Motor neuron (in vitro differentiated cells): ENCODE measurements at regions not wholly inside any gene's neighbourhood (a gene's known extent, or its start where the extent isn't known, plus 50 kb on each side); places are given as distances from the start of the nearest gene placed in this dataset.

Experiments used
- ATAC-seq, 8 experiments: fragments of 200-7000 bp; cut with Tn5 transposase; replicated peaks in 6 of 8; 2 replicates each; pipeline ENCODE4 v1.8.0; 2021; ENCODE audit warnings: mild to moderate bottlenecking in 8 of 8, moderate library complexity in 8 of 8
- H3K27ac ChIP-seq, 2 donors: fragments of 250-450 bp; sonication (Bioruptor Pico); 2 replicates each; pipeline ENCODE4 v1.9.0; 2021; ENCODE audit warnings: antibody characterized with exemption in 2 of 2, mild to moderate bottlenecking in 2 of 2, moderate library complexity in 1 of 2
- H3K4me1 ChIP-seq, 2 donors: fragments of 250-450 bp; sonication (Bioruptor Pico); replicated peaks in 1 of 2; 2 replicates each; pipeline ENCODE4 v1.6.1; 2021; ENCODE audit warnings: antibody characterized with exemption in 2 of 2, mild to moderate bottlenecking in 2 of 2, moderate library complexity in 1 of 2
- H3K4me3 ChIP-seq, 5 donors: fragments of 250-450 bp; sonication (Bioruptor Pico); 2 replicates each; pipeline ENCODE4 v1.9.0; 2021; ENCODE audit warnings: antibody characterized with exemption in 5 of 5, mild to moderate bottlenecking in 5 of 5, moderate library complexity in 4 of 5
- WGBS, 10 experiments: fragments of 450-650 bp; shearing (Covaris generic); methylation state at CpG; one replicate each; pipeline ENCODE4 v1.0.0; 2022; 5-methylcytosine and 5-hydroxymethylcytosine counted together
- in situ Hi-C, 9 experiments: fragments of 400-800 bp; cut with MboI; loops; one replicate each; pipeline ENCODE4 v1.15.0; 2021; ENCODE audit warnings: low sequenced_read_pairs in 9 of 9, low pct_unique_long_range_greater_than_20kb in 2 of 9; ENCODE audit not compliant: unreplicated experiment in 9 of 9

DNA sequence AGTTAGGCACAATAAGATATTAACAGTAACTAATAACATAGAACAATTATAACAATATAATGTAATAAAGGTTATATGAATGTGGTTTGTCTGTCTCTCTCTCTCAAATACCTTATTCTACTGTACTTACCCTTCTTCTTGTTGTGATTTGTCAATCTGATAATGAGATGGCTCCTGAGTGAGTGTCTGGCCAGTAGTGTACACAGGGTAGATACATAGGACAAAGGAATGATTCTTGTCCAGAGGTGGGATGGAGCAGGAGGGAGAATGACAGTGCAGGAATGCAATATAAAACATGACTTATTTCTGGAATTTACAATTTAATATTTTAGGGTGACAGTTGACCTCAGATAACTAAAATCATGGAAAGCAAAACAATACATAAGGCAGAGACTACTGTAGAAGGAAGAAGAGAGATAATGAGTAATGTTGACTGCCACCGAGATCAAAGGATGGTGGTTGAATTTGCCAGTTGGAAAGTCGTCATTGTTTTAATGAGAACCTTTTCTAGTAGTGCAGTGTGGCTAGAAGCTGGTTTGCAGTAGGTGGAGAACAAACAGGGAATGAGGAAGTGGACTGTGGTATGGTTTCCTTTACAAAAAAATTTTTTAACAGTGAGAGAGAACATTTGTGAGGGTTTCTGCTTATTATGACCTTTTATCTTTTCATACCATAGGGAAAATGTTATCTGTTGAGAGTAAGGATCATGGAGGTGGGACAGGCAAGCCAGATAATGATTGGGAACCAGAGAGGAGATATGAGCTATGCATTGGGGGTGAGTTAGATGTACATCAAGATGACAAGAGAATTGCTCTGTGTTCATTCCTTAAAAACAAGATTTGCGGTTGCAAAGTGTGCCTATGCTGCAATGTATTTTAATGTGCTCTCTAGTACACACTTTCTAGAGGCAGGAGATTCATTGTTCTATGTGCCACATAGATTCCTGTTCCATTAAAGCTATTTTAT is 458.3 kb downstream of the BTG1 start:
- Histone ChIP-seq H3K4me1 (no peaks in the 10 kb centered on the region), H3K4me3 (no peak overlapping the region), H3K27ac (no peak overlapping the region)
- WGBS, 10 experiments, result 0 to 100% (median 78%) methylated on average over 1 to 3 of the region's 3 CpGs; no CpG with 5 or more reads in 3 of the 10 experiments
- in situ Hi-C loops, result no loop called here
- ATAC-seq, result no peak

DNA sequence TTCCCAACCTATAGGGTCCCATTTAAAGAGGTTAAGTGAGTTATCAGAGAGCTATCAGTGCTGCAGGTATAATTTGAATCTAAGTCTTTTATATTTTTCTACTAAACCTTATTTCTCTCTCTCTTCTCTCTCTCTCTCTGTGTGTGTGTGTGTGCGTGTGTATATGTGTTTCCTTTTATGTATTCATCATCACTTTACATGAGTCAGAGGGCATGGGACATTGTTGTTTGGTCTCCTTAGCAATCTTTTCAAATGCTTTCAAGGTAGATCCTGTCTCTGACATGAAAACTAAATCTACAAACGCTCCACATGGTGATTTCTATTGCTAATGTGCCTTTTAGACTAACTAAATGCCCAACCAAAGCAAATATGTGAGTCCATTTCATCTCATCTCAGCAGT is 459.7 kb downstream of the BTG1 start:
- WGBS, 10 experiments, result 17 to 93% (median 50%) methylated on average over 1 to 2 of the region's 2 CpGs; no CpG with 5 or more reads in 1 of the 10 experiments
- in situ Hi-C loops, result no loop called here

DNA sequence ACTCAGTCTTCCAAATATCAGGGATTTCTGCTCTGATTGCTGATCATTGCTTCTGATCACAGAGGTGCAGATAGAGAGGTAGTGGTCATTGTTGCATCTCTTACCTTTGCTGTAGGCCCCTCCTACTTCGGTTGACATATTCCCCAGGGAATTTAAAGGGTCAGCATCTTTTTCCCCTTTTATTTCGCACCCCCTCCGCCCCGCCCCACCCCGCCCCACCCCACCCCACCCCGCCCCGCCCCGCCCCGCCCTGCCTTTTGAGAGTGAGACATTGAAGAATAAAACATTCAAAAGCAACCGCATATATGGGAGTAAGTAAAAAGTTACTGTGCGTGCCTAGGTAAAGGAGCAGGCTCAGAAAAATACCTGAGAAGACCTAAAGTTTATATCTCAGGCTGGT is 463.9 kb downstream of the BTG1 start:
- WGBS, 10 experiments, result 70 to 100% (median 98%) methylated on average over 1 to 8 of the region's 11 CpGs; no CpG with 5 or more reads in 2 of the 10 experiments
- Histone ChIP-seq H3K4me1 (no peaks in the 10 kb centered on the region), H3K4me3 (no peak overlapping the region), H3K27ac (no peak overlapping the region)
- ATAC-seq, result no peak
- in situ Hi-C loops, result no loop called here

More for the DNA sequence above, 459.7 kb downstream of the BTG1 start:
- Histone ChIP-seq H3K27ac (no peak overlapping the region), H3K4me1 (no peaks in the 10 kb centered on the region), H3K4me3 (no peak overlapping the region)
- peak in 4 of 8 experiments; percentile 44 to 80 (median 62) for ATAC-seq

DNA sequence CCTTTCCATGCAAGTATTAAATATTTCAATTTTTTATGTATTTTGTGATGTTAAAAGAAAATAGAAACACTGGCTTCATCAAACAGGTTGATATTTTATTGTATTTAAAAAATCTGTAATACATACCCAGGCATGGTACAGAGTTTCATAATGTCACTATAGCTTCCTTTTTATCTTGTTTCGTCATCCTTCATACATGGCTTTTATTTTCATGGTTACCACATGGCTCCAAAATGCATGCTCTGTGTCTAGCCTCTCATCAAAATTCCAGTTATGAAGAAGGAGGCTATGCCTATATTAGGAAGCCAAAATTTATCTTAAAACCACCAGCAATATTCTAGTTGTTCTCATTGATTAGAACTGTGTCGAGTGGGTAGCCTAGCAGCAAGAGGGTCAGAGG is 464.8 kb downstream of the BTG1 start:
- Histone ChIP-seq H3K27ac (no peak overlapping the region), H3K4me1 (no peaks in the 10 kb centered on the region), H3K4me3 (no peak overlapping the region)
- 70 to 100% (median 94%) methylated on average over 1 to 2 of the region's 2 CpGs; no CpG with 5 or more reads in 1 of the 10 experiments for WGBS, 10 experiments
- no peak for ATAC-seq
- in situ Hi-C loops, result no loop called here

DNA sequence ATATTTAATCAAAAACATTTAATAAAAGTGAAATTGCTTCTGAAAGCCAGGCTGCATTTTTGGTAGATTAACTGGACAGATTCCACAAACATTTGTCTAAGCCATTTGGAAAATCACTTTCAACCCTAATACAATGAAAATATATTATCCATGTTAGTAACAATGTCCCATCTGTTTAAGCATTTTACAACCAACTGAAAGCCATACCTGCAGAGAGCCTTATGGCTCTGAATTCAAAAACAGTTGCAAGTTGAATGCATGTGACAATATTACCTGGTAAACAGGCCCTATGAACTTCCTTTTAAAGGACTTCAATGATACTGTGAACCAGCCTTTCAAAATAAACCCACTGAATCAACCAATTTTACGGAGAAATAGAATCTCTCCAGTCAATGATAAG is 468.1 kb downstream of the BTG1 start:
- WGBS, 10 experiments, result 67 to 100% (median 100%) methylated on average over 1 of the region's 1 CpG; no CpG with 5 or more reads in 1 of the 10 experiments
- Histone ChIP-seq H3K4me1 (no peaks in the 10 kb centered on the region), H3K27ac (no peak overlapping the region), H3K4me3 (no peak overlapping the region)
- in situ Hi-C loops, result no loop called here
- no peak for ATAC-seq

DNA sequence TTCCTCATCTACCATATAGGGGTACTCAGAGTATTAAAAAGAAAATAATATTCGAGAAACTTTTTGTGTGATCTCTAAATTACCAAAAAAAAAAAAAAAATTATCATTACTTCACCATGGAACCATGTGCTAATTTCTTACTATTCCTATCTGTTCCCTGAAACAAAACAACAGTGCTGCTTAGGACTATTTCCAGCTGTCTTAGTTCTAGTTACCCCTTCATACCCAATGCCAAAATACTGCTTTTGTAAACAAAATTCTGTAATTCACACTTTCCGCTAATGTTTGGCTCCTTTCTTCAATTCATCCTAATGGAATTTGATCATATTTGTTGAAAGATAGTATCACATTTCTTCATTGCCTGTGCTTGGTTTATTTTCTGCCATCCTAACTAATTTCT is 470.2 kb downstream of the BTG1 start:
- ATAC-seq, result no peak
- no peak overlapping the region for H3K4me3 ChIP-seq
- WGBS, 10 experiments, result 32 to 100% (median 83%) methylated on average over 1 to 2 of the region's 2 CpGs; no CpG with 5 or more reads in 1 of the 10 experiments
- no peak overlapping the region for H3K27ac ChIP-seq
- in situ Hi-C loops, result no loop called here
- peaks cover 0 to 5% of the 10 kb centered on the region in 2 donors for H3K4me1 ChIP-seq

DNA sequence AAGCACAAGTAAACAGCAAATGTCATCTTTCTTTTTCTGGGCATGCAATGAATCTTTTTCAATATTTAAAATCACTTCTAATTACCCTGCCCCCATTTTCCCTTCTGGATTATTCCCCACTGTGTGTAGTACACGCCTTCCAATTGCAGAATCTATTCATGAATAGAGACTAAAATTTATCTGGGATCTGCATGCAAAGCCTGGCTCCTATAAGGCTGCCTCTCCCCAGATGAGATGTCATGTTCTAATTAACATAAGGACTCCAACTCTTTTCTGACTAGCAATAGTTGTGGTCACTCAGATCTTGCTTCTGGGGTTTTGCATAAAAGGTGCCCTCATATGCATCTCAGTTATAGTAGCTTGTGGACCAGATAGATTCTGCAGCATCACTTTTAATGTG is 473.5 kb downstream of the BTG1 start:
- peaks cover 0 to 11% of the 10 kb centered on the region in 2 donors for H3K4me1 ChIP-seq
- WGBS, 10 experiments, result 0 to 90% (median 33%) methylated on average over 1 of the region's 1 CpG; no CpG with 5 or more reads in 4 of the 10 experiments
- H3K4me3 ChIP-seq, result no peak overlapping the region
- H3K27ac ChIP-seq, result no peak overlapping the region
- peak in 3 of 8 experiments; percentile 71 to 99 (median 97) for ATAC-seq
- in situ Hi-C loops, result no loop called here

DNA sequence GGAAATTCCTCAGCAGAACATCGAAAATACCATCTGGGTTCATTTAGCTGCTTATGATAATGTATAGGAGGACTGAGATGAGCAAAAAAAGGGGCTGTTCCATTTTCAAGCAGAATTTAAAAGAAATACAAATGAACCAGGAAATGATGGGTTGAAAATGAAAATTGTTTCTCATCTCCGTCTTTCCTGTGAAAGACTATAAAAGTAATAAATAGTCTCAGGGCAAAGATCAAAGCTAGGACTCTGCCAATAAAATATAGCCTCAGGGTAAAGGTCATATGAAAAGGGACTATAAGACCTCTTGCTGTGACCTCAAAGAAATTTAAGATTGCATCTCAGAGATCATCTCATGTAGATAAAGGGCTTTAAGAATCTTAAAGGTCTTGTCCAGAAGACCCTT is 478.0 kb downstream of the BTG1 start:
- Histone ChIP-seq H3K4me3 (no peak overlapping the region), H3K4me1 (peaks cover 18 to 37% of the 10 kb centered on the region in 2 donors), H3K27ac (no peak overlapping the region)
- in situ Hi-C loops, result no loop called here
- ATAC-seq, result no peak
- 0 to 78% (median 33%) methylated on average over 1 to 2 of the region's 2 CpGs; no CpG with 5 or more reads in 1 of the 10 experiments for whole genome bisulfite sequencing, 10 experiments

DNA sequence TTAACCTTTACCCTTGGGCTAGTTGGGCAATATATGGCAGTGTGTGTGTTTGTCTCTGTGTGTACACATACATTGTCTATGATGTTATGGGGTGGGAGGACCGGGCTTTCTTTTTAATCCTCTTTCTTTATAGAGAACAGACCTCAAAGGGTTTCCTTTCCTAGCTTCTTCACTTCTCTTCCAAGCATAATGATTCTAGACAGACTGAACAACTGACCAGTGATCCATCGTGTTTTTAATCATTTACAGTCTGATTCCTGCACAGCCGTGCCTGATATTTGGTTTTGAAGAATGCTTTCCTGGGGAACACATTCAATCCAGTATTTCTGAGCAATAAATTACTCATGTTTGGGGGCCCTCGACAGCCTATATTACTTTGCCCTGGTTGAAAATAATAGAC is 481.1 kb upstream of the DCN start:
- 17 to 66% (median 36%) methylated on average over 1 to 4 of the region's 4 CpGs; no CpG with 5 or more reads in 1 of the 10 experiments for WGBS, 10 experiments
- no peak overlapping the region for H3K4me3 ChIP-seq
- in situ Hi-C loops, result no loop called here

DNA sequence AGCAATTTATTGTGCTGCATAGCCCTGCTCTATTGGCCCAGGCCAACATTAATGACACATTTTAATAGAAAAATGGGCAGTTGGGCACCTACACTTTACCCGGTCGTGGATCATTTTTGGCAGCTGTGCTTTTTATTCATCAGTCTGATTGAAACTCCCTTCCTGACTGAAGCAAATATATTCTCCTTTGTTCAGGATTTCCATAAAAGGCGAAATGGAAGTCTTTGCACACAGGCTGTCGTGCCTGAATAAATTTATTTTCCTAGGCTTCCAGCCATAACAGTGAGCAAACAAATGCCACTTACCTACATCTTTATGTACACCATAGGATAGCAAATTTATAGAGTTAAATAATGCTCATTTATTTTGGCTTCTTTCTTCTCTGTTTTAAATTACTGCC is 480.7 kb upstream of the DCN start:
- peak overlapping the region; percentile 82 to 87 for H3K27ac ChIP-seq
- peak in 5 of 8 experiments; percentile 81 to 91 (median 88) for ATAC-seq
- in situ Hi-C loops, result no loop called here
- peaks cover 24 to 41% of the 10 kb centered on the region in 2 donors for H3K4me1 ChIP-seq
- 25 to 74% (median 54%) methylated on average over 2 to 4 of the region's 4 CpGs; no CpG with 5 or more reads in 1 of the 10 experiments for WGBS, 10 experiments
- no peak overlapping the region for H3K4me3 ChIP-seq

More for the DNA sequence above, 481.1 kb upstream of the DCN start:
- peak overlapping the region; percentile 82 to 87 for H3K27ac ChIP-seq
- ATAC-seq, result peak in 5 of 8 experiments; percentile 66 to 73 (median 68)
- H3K4me1 ChIP-seq, result peaks cover 24 to 41% of the 10 kb centered on the region in 2 donors

DNA sequence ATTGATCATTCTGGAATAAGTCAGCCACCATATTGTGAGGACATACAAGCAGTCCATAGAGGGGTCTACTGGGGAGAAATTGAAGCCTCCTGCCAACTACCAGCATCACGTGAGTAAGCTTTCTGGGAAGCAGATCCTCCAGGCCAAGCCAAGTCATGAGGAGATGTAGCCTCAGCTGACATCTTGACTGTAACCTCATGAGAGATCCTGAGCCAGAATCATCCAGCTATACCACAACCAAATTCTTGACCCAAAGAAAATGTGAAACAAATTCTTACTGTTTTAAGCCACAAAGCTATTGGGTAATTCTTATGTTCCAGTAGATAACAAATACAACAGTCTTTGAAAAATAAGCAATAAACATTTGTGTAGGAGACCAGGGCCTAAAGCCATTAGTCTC is 479.4 kb upstream of the DCN start:
- 17 to 100% (median 85%) methylated on average over 1 of the region's 1 CpG; no CpG with 5 or more reads in 4 of the 10 experiments for WGBS, 10 experiments

DNA sequence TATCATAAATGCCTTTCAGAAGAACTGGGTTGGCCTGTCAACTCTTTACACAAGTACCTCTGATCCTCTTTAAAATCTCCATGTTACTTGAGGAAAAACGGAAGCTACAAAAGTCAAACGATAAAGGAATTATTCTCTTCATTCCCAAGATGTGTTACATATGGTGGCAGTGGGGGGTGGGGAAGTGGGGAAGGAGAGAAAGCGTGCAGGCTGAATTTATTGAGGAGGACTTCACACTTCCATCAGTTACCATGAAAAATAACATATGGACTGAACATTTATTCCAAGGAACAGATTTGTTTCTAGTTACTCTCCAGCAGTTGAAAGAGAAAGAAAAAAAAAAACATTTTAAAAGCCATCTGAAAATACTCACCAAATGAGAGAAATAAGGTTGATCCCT is 474.4 kb upstream of the DCN start:
- Histone ChIP-seq H3K4me1 (peaks cover 11 to 17% of the 10 kb centered on the region in 2 donors), H3K27ac (no peak overlapping the region), H3K4me3 (no peak overlapping the region)
- ATAC-seq, result no peak
- WGBS, 10 experiments, result 25 to 100% (median 80%) methylated on average over 1 to 3 of the region's 3 CpGs; no CpG with 5 or more reads in 3 of the 10 experiments
- in situ Hi-C loops, result no loop called here

More for the DNA sequence above, 479.4 kb upstream of the DCN start:
- Histone ChIP-seq H3K4me1 (peaks cover 30 to 41% of the 10 kb centered on the region in 2 donors), H3K27ac (no peak overlapping the region), H3K4me3 (no peak overlapping the region)
- in situ Hi-C loops, result no loop called here
- no peak for ATAC-seq

DNA sequence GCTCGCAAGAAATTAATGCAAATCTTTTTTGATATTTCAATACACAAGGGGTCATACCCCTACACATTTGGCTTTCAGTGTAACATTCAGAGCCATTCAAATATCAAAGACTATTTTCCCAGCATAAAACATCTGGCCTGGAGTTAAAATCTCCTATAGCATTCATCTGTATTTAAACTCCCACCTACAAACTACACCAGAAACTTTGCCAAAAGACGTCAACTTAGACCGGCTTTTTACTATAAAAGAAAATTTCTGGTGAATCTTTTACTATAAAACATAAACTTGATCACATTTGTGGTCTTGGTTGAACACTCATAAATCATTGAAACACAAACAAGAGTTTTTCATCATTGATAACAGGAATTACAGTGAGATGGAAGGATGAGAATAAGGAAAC is 473.3 kb upstream of the DCN start:
- ATAC-seq, result no peak
- in situ Hi-C loops, result no loop called here

More for the DNA sequence above, 473.3 kb upstream of the DCN start:
- Histone ChIP-seq H3K4me3 (no peak overlapping the region), H3K27ac (no peak overlapping the region), H3K4me1 (peaks cover 6 to 15% of the 10 kb centered on the region in 2 donors)
- WGBS, 10 experiments, result 51 to 100% (median 98%) methylated on average over 2 to 3 of the region's 3 CpGs
